GM18867 (cell line): ENCODE measurements at regions not wholly inside any gene's neighbourhood (a gene's known extent, or its start where the extent isn't known, plus 50 kb on each side); places are given as distances from the start of the nearest gene placed in this dataset.
"Not testable (repeated sequence)": the region's sequence is repeated elsewhere in the genome, so short reads cannot be mapped to it uniquely, and the experiment has no call there.

Experiments
- ATAC-seq: cut with Tn5 transposase; IDR thresholded peaks from one replicate; pipeline ENCODE4 v1.9.1; 2021; ENCODE audit warnings: mild to moderate bottlenecking, moderate library complexity; ENCODE audit not compliant: unreplicated experiment

GRCh38 chr2:150860301-150860700, 372.8 kb upstream of the RND3 start:
- no peak for ATAC-seq

- ATAC-seq: no peak
Observed at GRCh38 chr2:150859877-150860276, 372.4 kb upstream of the RND3 start.

- ATAC-seq: no peak
Observed at GRCh38 chr2:150859162-150859561, 371.7 kb upstream of the RND3 start.

GRCh38 chr2:150858382-150858781, 370.9 kb upstream of the RND3 start:
- ATAC-seq: no peak

- ATAC-seq: no peak
Observed at GRCh38 chr2:150856596-150857281, 369.3 kb upstream of the RND3 start.

GRCh38 chr2:150853263-150853662, 365.8 kb upstream of the RND3 start:
- no peak for ATAC-seq

GRCh38 chr2:150850641-150851040, 363.2 kb upstream of the RND3 start:
- no peak for ATAC-seq

GRCh38 chr2:150847578-150847977, 360.1 kb upstream of the RND3 start:
- no peak for ATAC-seq

GRCh38 chr2:150846691-150847090, 359.2 kb upstream of the RND3 start:
- ATAC-seq: no peak

GRCh38 chr2:150832686-150833085, 345.2 kb upstream of the RND3 start:
- ATAC-seq: no peak

- ATAC-seq: no peak
Observed at GRCh38 chr2:150824118-150824517, 336.7 kb upstream of the RND3 start.

GRCh38 chr2:150817422-150817821, 330.0 kb upstream of the RND3 start:
- no peak for ATAC-seq

- ATAC-seq: no peak
Observed at GRCh38 chr2:150812664-150813367, 325.3 kb upstream of the RND3 start.

- ATAC-seq: no peak
Observed at GRCh38 chr2:150812066-150812465, 324.6 kb upstream of the RND3 start.

- ATAC-seq: no peak
Observed at GRCh38 chr2:150811259-150811855, 323.9 kb upstream of the RND3 start.

GRCh38 chr2:150809103-150809502, 321.6 kb upstream of the RND3 start:
- ATAC-seq: no peak

GRCh38 chr2:150806336-150806735, 318.9 kb upstream of the RND3 start:
- no peak for ATAC-seq

- no peak for ATAC-seq
Observed at GRCh38 chr2:150803689-150804398, 316.4 kb upstream of the RND3 start.

GRCh38 chr2:150802635-150803034, 315.2 kb upstream of the RND3 start:
- ATAC-seq: no peak

GRCh38 chr2:150796236-150796635, 308.8 kb upstream of the RND3 start:
- ATAC-seq: not testable (repeated sequence)

- ATAC-seq: no peak
Observed at GRCh38 chr2:150792780-150793300, 305.4 kb upstream of the RND3 start.
